ENCODE measurements at regions not wholly inside any gene's neighbourhood (a gene's known extent, or its start where the extent isn't known, plus 50 kb on each side); places are given as distances from the start of the nearest gene placed in this dataset.

GRCh38 chr3:117348884-117349283 lies 639.3 kb downstream of the TUSC7 start:
- no peak for DNase-seq
- intact Hi-C loops (cut with DNase I; ENCODE audit: low total_unique reads), result no loop called here
- WGBS, 5 donors, result 79 to 92% (median 86%) methylated on average over 1 of the region's 1 CpG

GRCh38 chr3:117349566-117349965 lies 640.0 kb downstream of the TUSC7 start:
- no peaks in the 10 kb centered on the region for H3K9me3 ChIP-seq
- peaks cover 0 to 8% (median 0%) of the 10 kb centered on the region in 6 donors for H3K4me1 ChIP-seq
- WGBS, 5 donors, result 84 to 96% (median 92%) methylated on average over 1 of the region's 1 CpG
- DNase-seq, result no peak
- H3K4me3 ChIP-seq, result no peak overlapping the region
- no peaks in the 10 kb centered on the region for H3K27me3 ChIP-seq (replicated peaks in 1 of 7)
- no peaks in the 10 kb centered on the region for H3K36me3 ChIP-seq
- intact Hi-C loops (cut with DNase I; ENCODE audit: low total_unique reads), result no loop called here
- H3K27ac ChIP-seq, result no peak overlapping the region
- TF ChIP-seq CTCF (IDR thresholded peaks at IDR 0.05 in 8 of 11, conservative IDR thresholded peaks at IDR 0.05 in 3 of 11), result no peak
- no peak for TF ChIP-seq POLR2AphosphoS5 (IDR thresholded peaks at IDR 0.05)
- TF ChIP-seq POLR2A (IDR thresholded peaks at IDR 0.05), result no peak

More at GRCh38 chr3:117348884-117349283, 639.3 kb downstream of the TUSC7 start:
- no peak overlapping the region for H3K27ac ChIP-seq
- no peaks in the 10 kb centered on the region for H3K36me3 ChIP-seq
- no peak overlapping the region for H3K4me3 ChIP-seq
- TF ChIP-seq CTCF (IDR thresholded peaks at IDR 0.05 in 8 of 11, conservative IDR thresholded peaks at IDR 0.05 in 3 of 11) (no peak), POLR2AphosphoS5 (IDR thresholded peaks at IDR 0.05) (no peak), POLR2A (IDR thresholded peaks at IDR 0.05) (no peak)
- H3K4me1 ChIP-seq, result peaks cover 0 to 8% (median 0%) of the 10 kb centered on the region in 6 donors
- H3K27me3 ChIP-seq (replicated peaks in 1 of 7), result no peaks in the 10 kb centered on the region
- H3K9me3 ChIP-seq, result no peaks in the 10 kb centered on the region

- 48 to 70% (median 51%) methylated on average over 3 of the region's 3 CpGs for WGBS, 5 donors
- intact Hi-C loops (cut with DNase I; ENCODE audit: low total_unique reads), result no loop called here
- Histone ChIP-seq H3K27ac (no peak overlapping the region), H3K4me3 (no peak overlapping the region), H3K27me3 (replicated peaks in 1 of 7) (no peaks in the 10 kb centered on the region), H3K4me1 (peaks cover 0 to 8% (median 0%) of the 10 kb centered on the region in 6 donors), H3K9me3 (no peaks in the 10 kb centered on the region), H3K36me3 (no peaks in the 10 kb centered on the region)
- DNase-seq, result no peak
- TF ChIP-seq CTCF (IDR thresholded peaks at IDR 0.05 in 8 of 11, conservative IDR thresholded peaks at IDR 0.05 in 3 of 11) (no peak), POLR2A (IDR thresholded peaks at IDR 0.05) (no peak), POLR2AphosphoS5 (IDR thresholded peaks at IDR 0.05) (no peak)
Measured at GRCh38 chr3:117350371-117350770, 640.8 kb downstream of the TUSC7 start.

- Histone ChIP-seq H3K4me1 (no peaks in the 10 kb centered on the region), H3K27me3 (replicated peaks in 1 of 7) (no peaks in the 10 kb centered on the region), H3K9me3 (no peaks in the 10 kb centered on the region), H3K36me3 (no peaks in the 10 kb centered on the region), H3K27ac (no peak overlapping the region), H3K4me3 (no peak overlapping the region)
- DNase-seq, result no peak
- intact Hi-C loops (cut with DNase I; ENCODE audit: low total_unique reads), result no loop called here
- 72 to 87% (median 76%) methylated on average over 4 of the region's 4 CpGs for WGBS, 5 donors
- TF ChIP-seq POLR2AphosphoS5 (IDR thresholded peaks at IDR 0.05) (no peak), POLR2A (IDR thresholded peaks at IDR 0.05) (no peak), CTCF (IDR thresholded peaks at IDR 0.05 in 8 of 11, conservative IDR thresholded peaks at IDR 0.05 in 3 of 11) (peak in 8 of 11 experiments; percentile 9 to 48 (median 42))
Measured at GRCh38 chr3:117355566-117355965, 646.0 kb downstream of the TUSC7 start.

All from spleen (tissue), 11 donors.